Mesenchymal stem cell (in vitro differentiated cells and primary cell): ENCODE measurements at regions not wholly inside any gene's neighbourhood (a gene's known extent, or its start where the extent isn't known, plus 50 kb on each side); places are given as distances from the start of the nearest gene placed in this dataset.

Experiments
- DNase-seq: peaks from one replicate; pipeline ENCODE4 v3.0.0-alpha.2; 2013
- H2AFZ ChIP-seq: one replicate; pipeline ENCODE4 v1.6.1; 2013; ENCODE audit warnings: low read depth, mild to moderate bottlenecking, control low read depth, inconsistent platforms, low read length, moderate library complexity
- H2AK5ac ChIP-seq: 2 replicates; pipeline ENCODE4 v1.6.1; 2013; ENCODE audit warnings: low read length, moderate library complexity, mild to moderate bottlenecking, inconsistent platforms; ENCODE audit not compliant: severe bottlenecking
- H2BK120ac ChIP-seq: one replicate; pipeline ENCODE4 v1.6.1; 2013; ENCODE audit warnings: low read depth, mild to moderate bottlenecking, inconsistent platforms, low read length, moderate library complexity
- H2BK12ac ChIP-seq, 2 experiments: one replicate each; pipeline ENCODE4 v1.6.1; 2013; ENCODE audit warnings: inconsistent platforms in 2 of 2, low read length in 2 of 2, mild to moderate bottlenecking in 2 of 2, moderate library complexity in 2 of 2, control low read depth in 1 of 2
- H2BK15ac ChIP-seq: one replicate; pipeline ENCODE4 v1.6.1; 2013; ENCODE audit warnings: mild to moderate bottlenecking, low read depth, inconsistent platforms; ENCODE audit not compliant: poor library complexity, severe bottlenecking
- H2BK5ac ChIP-seq: 2 replicates; pipeline ENCODE4 v1.6.1; 2013; ENCODE audit warnings: low read depth, mild to moderate bottlenecking, low read length, control low read depth, inconsistent platforms; ENCODE audit not compliant: poor library complexity, severe bottlenecking
- H3K14ac ChIP-seq, 2 experiments: one replicate each; pipeline ENCODE4 v1.6.1; 2013; ENCODE audit warnings: inconsistent platforms in 2 of 2, low read length in 2 of 2, control low read depth in 1 of 2, mild to moderate bottlenecking in 1 of 2, moderate library complexity in 1 of 2
- H3K18ac ChIP-seq, 2 experiments: one replicate each; pipeline ENCODE4 v1.6.1; 2013; ENCODE audit warnings: inconsistent platforms in 2 of 2, low read length in 2 of 2, control low read depth in 1 of 2, low read depth in 1 of 2, mild to moderate bottlenecking in 1 of 2
- H3K23ac ChIP-seq, 2 experiments: one replicate each; pipeline ENCODE4 v1.6.1; 2013; ENCODE audit warnings: inconsistent platforms in 2 of 2, low read length in 2 of 2, mild to moderate bottlenecking in 2 of 2, moderate library complexity in 2 of 2, control low read depth in 1 of 2
- H3K27ac ChIP-seq: 2 replicates; pipeline ENCODE4 v1.5.1; 2013; ENCODE audit warnings: mild to moderate bottlenecking, moderate library complexity, low read length, control low read depth, inconsistent platforms; ENCODE audit not compliant: poor library complexity, severe bottlenecking
- H3K27me3 ChIP-seq, 2 experiments: 2 replicates each; pipeline versions ENCODE4 v1.6.1 to v1.7.0; 2013; ENCODE audit warnings: low read length in 2 of 2, mild to moderate bottlenecking in 2 of 2, moderate library complexity in 2 of 2, control low read depth in 1 of 2, inconsistent platforms in 1 of 2; ENCODE audit not compliant: control insufficient read depth in 1 of 2, insufficient read depth in 1 of 2
- H3K36me3 ChIP-seq, 2 experiments: 2 replicates each; pipeline versions ENCODE4 v1.6.1 to v1.7.0; 2013; ENCODE audit warnings: low read length in 2 of 2, control low read depth in 1 of 2, inconsistent platforms in 1 of 2, low read depth in 1 of 2, mild to moderate bottlenecking in 1 of 2; ENCODE audit not compliant: insufficient read depth in 2 of 2, control insufficient read depth in 1 of 2
- H3K4ac ChIP-seq, 2 experiments: one replicate each; pipeline ENCODE4 v1.6.1; 2013; ENCODE audit warnings: inconsistent platforms in 2 of 2, low read length in 2 of 2, mild to moderate bottlenecking in 2 of 2, moderate library complexity in 2 of 2, control low read depth in 1 of 2, low read depth in 1 of 2
- H3K4me1 ChIP-seq: 2 replicates; pipeline ENCODE4 v1.6.1; 2013; ENCODE audit warnings: low read depth, low read length, control low read depth; ENCODE audit not compliant: control insufficient read depth, insufficient read depth
- H3K4me2 ChIP-seq: 2 replicates; pipeline ENCODE4 v1.6.1; 2013; ENCODE audit warnings: low read length, mild to moderate bottlenecking, inconsistent platforms; ENCODE audit not compliant: poor library complexity, severe bottlenecking
- H3K4me3 ChIP-seq, 2 experiments: 2 replicates each; pipeline versions ENCODE4 v1.5.1 to v1.7.0; 2013; ENCODE audit warnings: low read length in 2 of 2, mild to moderate bottlenecking in 2 of 2, control low read depth in 1 of 2, low read depth in 1 of 2; ENCODE audit not compliant: insufficient read depth in 1 of 2
- H3K79me1 ChIP-seq: replicated peaks from 2 replicates; pipeline ENCODE4 v1.6.1; 2013; ENCODE audit warnings: mild to moderate bottlenecking, control low read depth, low read length, inconsistent platforms; ENCODE audit not compliant: poor library complexity, severe bottlenecking
- H3K9ac ChIP-seq: 2 replicates; pipeline ENCODE4 v1.7.0; 2013; ENCODE audit warnings: mild to moderate bottlenecking, low read length, moderate library complexity
- H3K9me3 ChIP-seq: 2 replicates; pipeline ENCODE4 v1.7.0; 2013; ENCODE audit warnings: mild to moderate bottlenecking, low read length; ENCODE audit not compliant: control insufficient read depth
- H4K8ac ChIP-seq: one replicate; pipeline ENCODE4 v1.6.1; 2013; ENCODE audit warnings: inconsistent platforms, mild to moderate bottlenecking, low read length, moderate library complexity
- H4K91ac ChIP-seq: one replicate; pipeline ENCODE4 v1.6.1; 2013; ENCODE audit warnings: mild to moderate bottlenecking, low read length, inconsistent platforms
- WGBS: methylation state at CpG from one replicate; pipeline ENCODE4 v1.1.7; 2013; ENCODE audit warnings: mixed read lengths; 5-methylcytosine and 5-hydroxymethylcytosine counted together

GRCh38 chr3:162541923-162542322 lies 1045.3 kb downstream of the OTOL1 start:
- Histone ChIP-seq H2AK5ac (no peak overlapping the region), H3K18ac (no peak overlapping the region), H3K36me3 (no peaks in the 10 kb centered on the region), H2BK5ac (no peak overlapping the region), H2BK15ac (no peak overlapping the region), H3K4me1 (no peaks in the 10 kb centered on the region), H3K4ac (no peak overlapping the region), H3K4me2 (no peak overlapping the region), H3K4me3 (no peak overlapping the region), H4K8ac (no peak overlapping the region), H2BK120ac (no peak overlapping the region), H3K27ac (no peak overlapping the region), H3K9me3 (no peaks in the 10 kb centered on the region), H3K27me3 (no peaks in the 10 kb centered on the region), H4K91ac (no peak overlapping the region), H3K23ac (no peak overlapping the region), H2BK12ac (no peak overlapping the region), H3K14ac (no peak overlapping the region), H3K9ac (no peak overlapping the region), H3K79me1 (no peaks in the 10 kb centered on the region), H2AFZ (no peak overlapping the region)
- 92% methylated on average over 2 of the region's 2 CpGs for WGBS
- DNase-seq, result no peak

- no peaks in the 10 kb centered on the region for H3K36me3 ChIP-seq
- peaks cover 8% of the 10 kb centered on the region for H3K9me3 ChIP-seq
- no peaks in the 10 kb centered on the region for H3K27me3 ChIP-seq
- H3K27ac ChIP-seq, result no peak overlapping the region
- H3K79me1 ChIP-seq, result no peaks in the 10 kb centered on the region
- H3K14ac ChIP-seq, result no peak overlapping the region
- no peaks in the 10 kb centered on the region for H3K4me1 ChIP-seq
- H3K4me2 ChIP-seq, result no peak overlapping the region
- no peak overlapping the region for H4K91ac ChIP-seq
- peak overlapping the region; percentile 62 for H2BK15ac ChIP-seq
- no peak overlapping the region for H3K4ac ChIP-seq
- no peak overlapping the region for H4K8ac ChIP-seq
- H2AK5ac ChIP-seq, result no peak overlapping the region
- no peak overlapping the region for H3K23ac ChIP-seq
- no peak overlapping the region for H2AFZ ChIP-seq
- no peak overlapping the region for H3K4me3 ChIP-seq
- no peak overlapping the region for H3K18ac ChIP-seq
- H3K9ac ChIP-seq, result no peak overlapping the region
- WGBS, result 83% methylated on average over 2 of the region's 3 CpGs
- no peak overlapping the region for H2BK120ac ChIP-seq
- H2BK5ac ChIP-seq, result no peak overlapping the region
- peak overlapping the region in 1 of 2 experiments; percentile 35 for H2BK12ac ChIP-seq
- no peak for DNase-seq
Observed at GRCh38 chr3:162544246-162544645, 1047.6 kb downstream of the OTOL1 start.

- Histone ChIP-seq H2BK5ac (no peak overlapping the region), H3K4me3 (no peak overlapping the region), H3K23ac (no peak overlapping the region), H4K91ac (no peak overlapping the region), H2BK12ac (no peak overlapping the region), H3K79me1 (no peaks in the 10 kb centered on the region), H2BK15ac (no peak overlapping the region), H3K36me3 (no peaks in the 10 kb centered on the region), H2BK120ac (no peak overlapping the region), H2AK5ac (no peak overlapping the region), H3K27me3 (no peaks in the 10 kb centered on the region), H3K14ac (no peak overlapping the region), H3K18ac (no peak overlapping the region), H3K4me2 (no peak overlapping the region), H3K4me1 (no peaks in the 10 kb centered on the region), H3K9me3 (peaks cover 8% of the 10 kb centered on the region), H2AFZ (no peak overlapping the region), H3K27ac (no peak overlapping the region), H3K4ac (no peak overlapping the region), H4K8ac (no peak overlapping the region), H3K9ac (no peak overlapping the region)
- DNase-seq, result no peak
- WGBS, result 100% methylated on average over 1 of the region's 2 CpGs
Observed at GRCh38 chr3:162546910-162547309, 1050.3 kb downstream of the OTOL1 start.

- no peak for DNase-seq
- no peak overlapping the region for H3K9ac ChIP-seq
- H3K27ac ChIP-seq, result no peak overlapping the region
- H3K27me3 ChIP-seq, result no peaks in the 10 kb centered on the region
- no peak overlapping the region for H3K23ac ChIP-seq
- 100% methylated on average over 3 of the region's 3 CpGs for WGBS
- peak overlapping the region in 1 of 2 experiments; percentile 24 for H3K18ac ChIP-seq
- no peak overlapping the region for H2BK120ac ChIP-seq
- no peak overlapping the region for H2AK5ac ChIP-seq
- no peak overlapping the region for H3K4me3 ChIP-seq
- no peak overlapping the region for H2AFZ ChIP-seq
- no peak overlapping the region for H3K14ac ChIP-seq
- H2BK12ac ChIP-seq, result no peak overlapping the region
- no peak overlapping the region for H4K91ac ChIP-seq
- no peak overlapping the region for H3K4ac ChIP-seq
- H3K4me1 ChIP-seq, result no peaks in the 10 kb centered on the region
- H2BK5ac ChIP-seq, result no peak overlapping the region
- no peak overlapping the region for H3K4me2 ChIP-seq
- H3K79me1 ChIP-seq, result no peaks in the 10 kb centered on the region
- H4K8ac ChIP-seq, result no peak overlapping the region
- H3K36me3 ChIP-seq, result no peaks in the 10 kb centered on the region
- peaks cover 8% of the 10 kb centered on the region for H3K9me3 ChIP-seq
- no peak overlapping the region for H2BK15ac ChIP-seq
Observed at GRCh38 chr3:162547321-162547720, 1050.7 kb downstream of the OTOL1 start.
